Skeletal muscle satellite cell (primary cell): ENCODE measurements at regions not wholly inside any gene's neighbourhood (a gene's known extent, or its start where the extent isn't known, plus 50 kb on each side); places are given as distances from the start of the nearest gene placed in this dataset.

Source experiments
- H3K27me3 ChIP-seq: 2 replicates; pipeline ENCODE4 v1.7.0; 2013; ENCODE audit warnings: low read length; ENCODE audit not compliant: control insufficient read depth, insufficient read depth
- H3K36me3 ChIP-seq: 2 replicates; pipeline ENCODE4 v1.7.0; 2013; ENCODE audit warnings: mild to moderate bottlenecking, control low read depth, low read length; ENCODE audit not compliant: insufficient read depth
- H3K4me1 ChIP-seq: 2 replicates; pipeline ENCODE4 v1.7.0; 2013; ENCODE audit warnings: low read length; ENCODE audit not compliant: control insufficient read depth, insufficient read depth
- H3K4me2 ChIP-seq: 2 replicates; pipeline ENCODE4 v1.7.0; 2013; ENCODE audit warnings: mild to moderate bottlenecking, low read length
- H3K4me3 ChIP-seq: 2 replicates; pipeline ENCODE4 v1.7.0; 2013; ENCODE audit warnings: low read length
- H3K9ac ChIP-seq: 2 replicates; pipeline ENCODE4 v1.7.0; 2013; ENCODE audit warnings: mild to moderate bottlenecking, low read depth, low read length, moderate library complexity
- H3K9me3 ChIP-seq: replicated peaks from 2 replicates; pipeline ENCODE4 v1.7.0; 2013; ENCODE audit warnings: mild to moderate bottlenecking, control low read depth, low read length

DNA sequence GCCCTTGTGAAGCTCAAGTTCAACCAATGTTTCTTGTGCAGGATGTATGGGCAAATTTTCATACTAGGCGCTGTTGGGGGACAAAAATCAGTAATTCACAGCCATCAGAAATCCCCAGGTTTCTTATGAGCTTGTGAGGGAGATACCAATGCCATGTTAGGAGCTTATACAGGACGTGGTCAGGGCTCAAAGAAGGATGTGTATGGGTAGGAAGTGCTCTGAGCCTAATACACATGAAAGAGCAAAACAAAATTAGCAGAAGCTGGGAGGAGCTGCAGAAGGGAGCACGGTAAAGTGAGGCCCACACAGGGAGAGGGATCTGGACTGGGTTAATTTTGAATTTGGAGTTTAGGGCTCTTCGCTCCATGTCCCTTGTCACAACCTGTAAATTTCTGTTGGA lies 114.6 kb upstream of the MAP3K1 start:
- H3K27me3 ChIP-seq: peaks cover 17% of the 10 kb centered on the region
- no peak overlapping the region for H3K4me3 ChIP-seq
- no peaks in the 10 kb centered on the region for H3K36me3 ChIP-seq

GRCh38 chr5:56699538-56699937 lies 115.8 kb upstream of the MAP3K1 start:
- H3K27me3 ChIP-seq: peaks cover 17% of the 10 kb centered on the region
- no peaks in the 10 kb centered on the region for H3K36me3 ChIP-seq
- no peaks in the 10 kb centered on the region for H3K9me3 ChIP-seq
- H3K9ac ChIP-seq: no peak overlapping the region
- H3K4me2 ChIP-seq: no peak overlapping the region
- no peak overlapping the region for H3K4me3 ChIP-seq
- no peaks in the 10 kb centered on the region for H3K4me1 ChIP-seq

More for the DNA sequence above, 114.6 kb upstream of the MAP3K1 start:
- Histone ChIP-seq H3K4me2 (no peak overlapping the region), H3K9me3 (no peaks in the 10 kb centered on the region), H3K4me1 (no peaks in the 10 kb centered on the region), H3K9ac (no peak overlapping the region)

GRCh38 chr5:56698463-56699381 lies 116.6 kb upstream of the MAP3K1 start:
- Histone ChIP-seq H3K4me2 (no peak overlapping the region), H3K9ac (no peak overlapping the region), H3K4me3 (no peak overlapping the region), H3K36me3 (no peaks in the 10 kb centered on the region), H3K9me3 (no peaks in the 10 kb centered on the region), H3K4me1 (no peaks in the 10 kb centered on the region), H3K27me3 (peaks cover 17% of the 10 kb centered on the region)

DNA sequence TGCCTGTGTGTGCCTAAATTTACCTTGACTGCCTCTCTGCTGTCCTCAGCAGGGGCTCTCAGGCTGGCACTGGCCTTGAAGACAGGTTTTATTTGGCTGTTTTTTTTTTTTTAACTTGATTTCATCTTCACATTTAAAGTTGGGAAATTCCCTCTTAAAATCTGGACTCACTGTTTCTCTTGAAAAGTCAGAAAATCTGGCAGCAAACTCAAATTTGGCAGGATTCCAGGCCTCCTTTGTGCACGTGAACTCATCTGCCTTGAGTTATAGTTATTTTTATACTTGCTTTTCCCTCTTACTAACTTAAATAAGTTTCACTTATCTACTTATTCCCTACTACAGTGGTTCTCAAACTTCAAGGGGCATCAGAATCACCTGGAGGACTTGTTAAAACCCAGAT lies 118.4 kb upstream of the MAP3K1 start:
- no peak overlapping the region for H3K4me2 ChIP-seq
- H3K27me3 ChIP-seq: peaks cover 19% of the 10 kb centered on the region
- H3K9ac ChIP-seq: no peak overlapping the region
- no peaks in the 10 kb centered on the region for H3K9me3 ChIP-seq
- H3K4me3 ChIP-seq: no peak overlapping the region
- no peaks in the 10 kb centered on the region for H3K36me3 ChIP-seq
- H3K4me1 ChIP-seq: no peaks in the 10 kb centered on the region

DNA sequence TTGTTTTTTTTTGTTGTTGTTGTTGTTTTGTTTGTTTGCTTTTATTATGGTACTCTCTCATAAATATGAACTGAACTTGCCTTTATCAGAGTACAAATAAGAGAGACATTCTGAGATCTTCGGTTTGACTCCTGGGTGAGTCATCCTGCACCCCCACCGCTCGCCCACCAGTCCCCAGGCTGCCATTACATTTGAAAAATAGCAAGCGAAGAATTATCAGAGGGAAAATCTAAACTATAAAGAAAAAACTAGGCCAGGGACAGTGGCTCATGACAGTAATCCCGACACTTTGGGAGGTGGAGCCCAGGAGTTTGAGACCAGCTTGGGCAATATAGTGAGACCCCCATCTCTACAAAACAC lies 122.1 kb upstream of the MAP3K1 start:
- Histone ChIP-seq H3K27me3 (peaks cover 15% of the 10 kb centered on the region), H3K9ac (no peak overlapping the region), H3K4me1 (no peaks in the 10 kb centered on the region), H3K9me3 (no peaks in the 10 kb centered on the region), H3K36me3 (no peaks in the 10 kb centered on the region), H3K4me2 (no peak overlapping the region), H3K4me3 (no peak overlapping the region)

DNA sequence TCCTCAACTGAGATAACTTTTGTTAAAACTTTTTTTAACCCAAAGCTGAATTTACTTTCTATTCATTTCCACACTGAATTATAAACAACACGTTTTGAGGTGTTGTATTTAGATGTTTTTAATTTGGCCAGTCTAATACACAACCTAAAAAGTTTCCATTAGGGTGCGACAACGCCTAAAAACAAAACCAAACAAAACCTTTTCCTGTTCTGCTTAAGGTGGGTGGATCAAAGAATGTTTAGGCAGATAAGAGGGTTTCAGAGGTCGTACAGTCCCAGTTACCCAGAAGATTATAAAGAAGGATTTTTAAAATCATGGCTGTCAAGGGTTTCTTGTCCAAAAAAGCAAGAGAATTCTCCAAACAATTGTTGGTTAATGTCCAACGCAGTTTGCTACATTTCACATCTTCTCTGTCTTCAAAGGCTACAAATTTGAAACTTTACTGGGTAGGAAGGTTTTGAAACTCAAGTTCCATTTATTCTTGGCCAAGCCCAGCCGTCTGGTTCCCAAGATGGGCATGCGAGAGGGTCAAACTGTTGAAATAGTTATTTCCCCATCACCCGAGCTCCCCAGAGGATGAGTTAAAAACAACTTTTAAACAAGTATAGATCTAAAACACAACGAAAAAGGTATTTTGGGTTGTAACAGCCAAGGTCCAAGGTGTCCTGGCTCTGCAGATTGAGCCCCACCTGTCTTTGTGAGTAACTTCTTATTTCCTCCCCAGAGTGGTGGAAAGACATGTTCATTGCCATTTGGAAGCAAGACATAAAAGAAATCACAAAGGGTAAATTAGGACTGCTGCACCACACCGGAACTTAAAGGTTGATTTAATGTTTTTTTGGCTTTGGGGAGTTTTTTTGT lies 122.8 kb upstream of the MAP3K1 start:
- no peaks in the 10 kb centered on the region for H3K36me3 ChIP-seq

GRCh38 chr5:56688402-56688801 lies 126.9 kb upstream of the MAP3K1 start:
- Histone ChIP-seq H3K36me3 (no peaks in the 10 kb centered on the region), H3K4me1 (no peaks in the 10 kb centered on the region), H3K27me3 (peaks cover 17% of the 10 kb centered on the region), H3K4me2 (no peak overlapping the region), H3K4me3 (no peak overlapping the region), H3K9me3 (no peaks in the 10 kb centered on the region), H3K9ac (no peak overlapping the region)

More for the DNA sequence above, 122.8 kb upstream of the MAP3K1 start:
- peaks cover 15% of the 10 kb centered on the region for H3K27me3 ChIP-seq
- no peaks in the 10 kb centered on the region for H3K9me3 ChIP-seq
- no peak overlapping the region for H3K4me2 ChIP-seq
- H3K9ac ChIP-seq: no peak overlapping the region
- H3K4me1 ChIP-seq: no peaks in the 10 kb centered on the region
- H3K4me3 ChIP-seq: no peak overlapping the region

- Histone ChIP-seq H3K9ac (no peak overlapping the region), H3K36me3 (no peaks in the 10 kb centered on the region), H3K4me2 (no peak overlapping the region), H3K4me1 (peaks cover under 1% of the 10 kb centered on the region), H3K9me3 (no peaks in the 10 kb centered on the region), H3K4me3 (no peak overlapping the region), H3K27me3 (peaks cover 11% of the 10 kb centered on the region)
Observed at GRCh38 chr5:56686337-56687195, 128.8 kb upstream of the MAP3K1 start.

- Histone ChIP-seq H3K27me3 (peaks cover 8% of the 10 kb centered on the region), H3K4me3 (no peak overlapping the region), H3K9ac (no peak overlapping the region), H3K4me1 (peaks cover 6% of the 10 kb centered on the region), H3K36me3 (no peaks in the 10 kb centered on the region), H3K4me2 (no peak overlapping the region), H3K9me3 (no peaks in the 10 kb centered on the region)
Observed at GRCh38 chr5:56685503-56686217, 129.7 kb upstream of the MAP3K1 start.

GRCh38 chr5:56684159-56684558 lies 131.2 kb upstream of the MAP3K1 start:
- H3K9me3 ChIP-seq: no peaks in the 10 kb centered on the region
- H3K4me3 ChIP-seq: no peak overlapping the region
- H3K36me3 ChIP-seq: no peaks in the 10 kb centered on the region
- no peak overlapping the region for H3K4me2 ChIP-seq
- peaks cover 8% of the 10 kb centered on the region for H3K27me3 ChIP-seq
- peaks cover 6% of the 10 kb centered on the region for H3K4me1 ChIP-seq
- no peak overlapping the region for H3K9ac ChIP-seq
